ENCODE measurements at regions not wholly inside any gene's neighbourhood (a gene's known extent, or its start where the extent isn't known, plus 50 kb on each side); places are given as distances from the start of the nearest gene placed in this dataset.

- H2BK120ac ChIP-seq (replicated peaks; ENCODE audit: low read depth, low read length) = no peak overlapping the region
- no peak overlapping the region for H3K4me2 ChIP-seq (ENCODE audit: insufficient read depth in 1 of 2, low read depth in 2 of 2, low read length in 2 of 2)
- H4K20me1 ChIP-seq (replicated peaks in 1 of 2; ENCODE audit: control insufficient read depth in 1 of 2, insufficient read depth in 2 of 2, low read length in 2 of 2) = no peaks in the 10 kb centered on the region
- no peaks in the 10 kb centered on the region for H3K27me3 ChIP-seq (replicated peaks in 1 of 4; ENCODE audit: control insufficient read depth in 3 of 4, extremely low read depth in 1 of 4, insufficient read depth in 3 of 4, low read length in 3 of 4)
- H3K23ac ChIP-seq (ENCODE audit: insufficient read length) = no peak overlapping the region
- H3K9ac ChIP-seq (replicated peaks in 1 of 4; ENCODE audit: extremely low read depth in 1 of 4, low read depth in 3 of 4, low read length in 3 of 4) = no peak overlapping the region
- peaks cover 0 to 4% (median 2%) of the 10 kb centered on the region in 4 experiments; a peak in 4 of 7 replicates for H3K4me1 ChIP-seq (replicated peaks in 1 of 4; ENCODE audit: control insufficient read depth in 3 of 4, insufficient read depth in 4 of 4, low read length in 3 of 4)
- H3K36me3 ChIP-seq (ENCODE audit: control insufficient read depth in 2 of 4, insufficient read depth in 4 of 4, low read length in 3 of 4) = no peaks in the 10 kb centered on the region
- H2BK5ac ChIP-seq (ENCODE audit: low read depth, low read length) = no peak overlapping the region
- no peaks in the 10 kb centered on the region for H3K23me2 ChIP-seq (ENCODE audit: low read depth, low read length)
- ChIA-PET CTCF (ENCODE audit: partially characterized antibody) (interaction anchor here (0.8 to 2.3 kb wide), 4 partner anchors 34 to 78 kb away, joined by 3 to 5 read pairs (median 4); no protein-coding TSS in a partner anchor), POLR2A (ENCODE audit: partially characterized antibody) (interaction anchor here (1.0 kb wide), 1 partner anchor 59 kb away, joined by 3 read pairs; no protein-coding TSS in a partner anchor)
- H3K79me1 ChIP-seq (ENCODE audit: low read depth, low read length) = no peaks in the 10 kb centered on the region
- H2BK12ac ChIP-seq (ENCODE audit: low read depth, low read length) = no peak overlapping the region
- DNase-seq (ENCODE audit: low read depth in 1 of 2, low spot score in 2 of 2) (no peak), FAIRE-seq (no peak)
- H3K56ac ChIP-seq (replicated peaks; ENCODE audit: insufficient read length, low read depth, low read length) = no peak overlapping the region
- H3K14ac ChIP-seq (ENCODE audit: insufficient read length) = no peak overlapping the region
- 87% methylated on average over 9 of the region's 9 CpGs; no CpG with 5 or more reads in 1 of the 2 experiments for WGBS, 2 experiments (ENCODE audit: extremely low coverage in 1 of 2, insufficient coverage in 1 of 2, insufficient read length in 1 of 2, insufficient replicate concordance in 2 of 2, low coverage in 1 of 2, low lambda C conversion rate in 2 of 2, missing lambda C conversion rate in 1 of 2)
- H3K79me2 ChIP-seq (ENCODE audit: control insufficient read depth in 1 of 2, insufficient read depth in 2 of 2, low read length in 2 of 2) = no peaks in the 10 kb centered on the region
- H4K8ac ChIP-seq (ENCODE audit: extremely low read depth, insufficient read depth, low read length) = no peak overlapping the region
- H4K91ac ChIP-seq (replicated peaks; ENCODE audit: insufficient read length, low read length) = no peak overlapping the region
- no peak overlapping the region for H3K4ac ChIP-seq (replicated peaks; ENCODE audit: insufficient read length, low read depth, low read length)
- H3K4me3 ChIP-seq (ENCODE audit: extremely low read depth in 1 of 4, insufficient read depth in 2 of 4, low read depth in 3 of 4, low read length in 4 of 4) = no peak overlapping the region
- no peak overlapping the region for H2BK15ac ChIP-seq (ENCODE audit: low read length)
- H2AK5ac ChIP-seq (ENCODE audit: low read depth, low read length) = no peak overlapping the region
- no peak overlapping the region for H2BK20ac ChIP-seq (ENCODE audit: low read length)
- no peak overlapping the region for H3K27ac ChIP-seq (ENCODE audit: low read depth, low read length)
- 0 out of 2 replicates have a peak overlapping the region, but pooled peaks have one; percentile 3 for H2AFZ ChIP-seq (ENCODE audit: low read length)
- H3K9me3 ChIP-seq (ENCODE audit: insufficient read depth in 2 of 2, low read depth in 1 of 2, low read length in 1 of 2) = no peaks in the 10 kb centered on the region
- no peak overlapping the region for H4K5ac ChIP-seq (ENCODE audit: insufficient read length, low read depth, low read length)
- H3K18ac ChIP-seq (ENCODE audit: extremely low read depth, low read length) = no peak overlapping the region
- TF ChIP-seq RNF2 (IDR thresholded peaks at IDR 0.05; ENCODE audit: borderline replicate concordance, low read depth, low read length, missing control alignments, poor library complexity, severe bottlenecking) = no peak
- no peak for TF ChIP-seq SP2 (IDR thresholded peaks at IDR 0.05; ENCODE audit: low read length)
- no peak for TF ChIP-seq KDM4A (IDR thresholded peaks at IDR 0.05; ENCODE audit: low read depth, low read length, severe bottlenecking)
- TF ChIP-seq NRF1 (IDR thresholded peaks at IDR 0.05; ENCODE audit: low read depth, low read length) = no peak
- TF ChIP-seq BACH1 (IDR thresholded peaks at IDR 0.05; ENCODE audit: low read length) = no peak
- TF ChIP-seq CBX5 (IDR thresholded peaks at IDR 0.05; ENCODE audit: low read depth, low read length) = no peak
- no peak for TF ChIP-seq GABPA (IDR thresholded peaks at IDR 0.05; ENCODE audit: borderline replicate concordance, insufficient read depth, low read length)
- no peak for TF ChIP-seq SIRT6 (IDR thresholded peaks at IDR 0.05; ENCODE audit: low read length)
- TF ChIP-seq ATF3 (IDR thresholded peaks at IDR 0.05; ENCODE audit: insufficient read depth, low read depth, low read length) = no peak
- TF ChIP-seq TCF12 (IDR thresholded peaks at IDR 0.05; ENCODE audit: low read depth, low read length) = no peak
- no peak for TF ChIP-seq SIX5 (IDR thresholded peaks at IDR 0.05; ENCODE audit: low read depth, low read length)
- no peak for TF ChIP-seq CEBPB (IDR thresholded peaks at IDR 0.05; ENCODE audit: low read depth, low read length)
These were observed 91.8 kb upstream of the EEA1 start for GRCh38 chr12:93020631-93021597.

Data from H1 (cell line).